ENCODE measurements at regions not wholly inside any gene's neighbourhood (a gene's known extent, or its start where the extent isn't known, plus 50 kb on each side); places are given as distances from the start of the nearest gene placed in this dataset.

DNA sequence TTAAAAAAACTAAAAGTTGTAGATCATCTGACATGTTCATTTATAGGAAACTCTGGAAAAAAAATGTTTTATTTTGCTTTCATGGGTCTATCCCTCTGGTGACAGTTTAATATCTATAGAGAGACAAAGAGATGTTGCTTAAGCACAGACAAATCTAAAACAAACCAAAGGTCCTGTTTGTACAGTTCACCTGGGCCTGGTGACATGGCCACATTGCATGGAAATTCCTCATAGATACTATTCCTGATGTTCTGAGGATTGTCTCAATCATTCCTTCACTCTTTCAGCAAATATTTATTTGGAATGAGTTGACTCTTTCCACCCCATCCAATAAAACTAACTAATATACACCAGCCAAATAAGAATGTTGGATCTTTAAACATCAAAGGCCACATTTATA lies 259.1 kb upstream of the NOCT start:
- no peaks in the 10 kb centered on the region for H3K27me3 ChIP-seq (replicated peaks in 1 of 7)
- intact Hi-C loops (cut with DNase I; ENCODE audit: low total_unique reads) = no loop called here
- H3K27ac ChIP-seq = no peak overlapping the region
- H3K36me3 ChIP-seq = no peaks in the 10 kb centered on the region
- no peak overlapping the region for H3K4me3 ChIP-seq
- TF ChIP-seq POLR2AphosphoS5 (IDR thresholded peaks at IDR 0.05) (no peak), CTCF (IDR thresholded peaks at IDR 0.05 in 8 of 11, conservative IDR thresholded peaks at IDR 0.05 in 3 of 11) (no peak), POLR2A (IDR thresholded peaks at IDR 0.05) (no peak)
- H3K4me1 ChIP-seq = no peaks in the 10 kb centered on the region
- H3K9me3 ChIP-seq = peaks cover 0 to 20% (median 12%) of the 10 kb centered on the region in 8 donors
- DNase-seq = no peak

- WGBS, 5 donors = 86 to 92% (median 88%) methylated on average over 3 of the region's 3 CpGs
- no peak for DNase-seq
- H3K4me1 ChIP-seq = no peaks in the 10 kb centered on the region
- no peaks in the 10 kb centered on the region for H3K36me3 ChIP-seq
- TF ChIP-seq POLR2AphosphoS5 (IDR thresholded peaks at IDR 0.05) (no peak), CTCF (IDR thresholded peaks at IDR 0.05 in 8 of 11, conservative IDR thresholded peaks at IDR 0.05 in 3 of 11) (no peak), POLR2A (IDR thresholded peaks at IDR 0.05) (no peak)
- no peak overlapping the region for H3K4me3 ChIP-seq
- no peak overlapping the region for H3K27ac ChIP-seq
- intact Hi-C loops (cut with DNase I; ENCODE audit: low total_unique reads) = no loop called here
- H3K9me3 ChIP-seq = peaks cover 0 to 20% (median 12%) of the 10 kb centered on the region in 8 donors
- no peaks in the 10 kb centered on the region for H3K27me3 ChIP-seq (replicated peaks in 1 of 7)
These were observed 264.3 kb upstream of the NOCT start for GRCh38 chr4:138751309-138751708.

DNA sequence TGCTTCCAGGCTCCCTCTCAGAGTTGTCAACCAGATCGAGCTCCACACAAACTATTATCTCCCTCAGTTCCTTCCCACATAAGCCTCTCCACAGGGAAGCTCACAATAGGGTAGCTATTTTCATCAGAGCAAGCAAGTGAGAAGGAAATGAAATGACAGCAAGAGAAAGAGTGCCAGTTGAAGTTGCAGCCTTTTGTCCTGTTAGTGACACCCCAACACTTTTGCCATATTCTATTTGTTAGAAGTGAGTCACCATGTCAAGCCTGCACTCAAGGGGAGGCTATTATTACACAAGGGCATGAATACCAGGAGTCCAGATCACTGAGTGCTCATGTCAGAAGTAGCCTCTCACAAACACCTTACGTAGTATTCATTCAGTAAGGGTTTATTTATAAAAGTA lies 266.3 kb upstream of the NOCT start:
- 67 to 78% (median 71%) methylated on average over 2 of the region's 2 CpGs for WGBS, 5 donors

GRCh38 chr4:138741766-138742377 lies 273.7 kb upstream of the NOCT start:
- no peak for DNase-seq
- 48 to 66% (median 61%) methylated on average over 5 of the region's 5 CpGs for WGBS, 5 donors
- Histone ChIP-seq H3K4me1 (no peaks in the 10 kb centered on the region), H3K9me3 (peaks cover 0 to 3% (median 0%) of the 10 kb centered on the region in 8 donors), H3K36me3 (no peaks in the 10 kb centered on the region), H3K4me3 (no peak overlapping the region), H3K27ac (no peak overlapping the region), H3K27me3 (replicated peaks in 1 of 7) (no peaks in the 10 kb centered on the region)
- TF ChIP-seq CTCF (IDR thresholded peaks at IDR 0.05 in 8 of 11, conservative IDR thresholded peaks at IDR 0.05 in 3 of 11) = no peak
- TF ChIP-seq POLR2A (IDR thresholded peaks at IDR 0.05) = no peak
- no peak for TF ChIP-seq POLR2AphosphoS5 (IDR thresholded peaks at IDR 0.05)
- intact Hi-C loops (cut with DNase I; ENCODE audit: low total_unique reads) = no loop called here

More for the DNA sequence above, 266.3 kb upstream of the NOCT start:
- intact Hi-C loops (cut with DNase I; ENCODE audit: low total_unique reads) = no loop called here
- Histone ChIP-seq H3K36me3 (no peaks in the 10 kb centered on the region), H3K9me3 (peaks cover 0 to 20% (median 12%) of the 10 kb centered on the region in 8 donors), H3K4me1 (no peaks in the 10 kb centered on the region), H3K27me3 (replicated peaks in 1 of 7) (no peaks in the 10 kb centered on the region), H3K27ac (no peak overlapping the region), H3K4me3 (no peak overlapping the region)
- DNase-seq = no peak
- no peak for TF ChIP-seq POLR2A (IDR thresholded peaks at IDR 0.05)
- TF ChIP-seq CTCF (IDR thresholded peaks at IDR 0.05 in 8 of 11, conservative IDR thresholded peaks at IDR 0.05 in 3 of 11) = no peak
- no peak for TF ChIP-seq POLR2AphosphoS5 (IDR thresholded peaks at IDR 0.05)
